Brain pericyte (primary cell): ENCODE measurements at regions not wholly inside any gene's neighbourhood (a gene's known extent, or its start where the extent isn't known, plus 50 kb on each side); places are given as distances from the start of the nearest gene placed in this dataset.
A peak's percentile ranks its signal among the peaks of the same experiment; 100 is the strongest.

Source experiments
- DNase-seq: peaks from one replicate; pipeline ENCODE4 v3.0.0-alpha.2; 2012; ENCODE audit warnings: low read depth, low spot score

- DNase-seq = no peak
These were observed 54.7 kb downstream of the ZNF727 start for GRCh38 chr7:64099656-64100531.

- DNase-seq = no peak
These were observed 56.1 kb downstream of the ZNF727 start for GRCh38 chr7:64101126-64101942.

DNA sequence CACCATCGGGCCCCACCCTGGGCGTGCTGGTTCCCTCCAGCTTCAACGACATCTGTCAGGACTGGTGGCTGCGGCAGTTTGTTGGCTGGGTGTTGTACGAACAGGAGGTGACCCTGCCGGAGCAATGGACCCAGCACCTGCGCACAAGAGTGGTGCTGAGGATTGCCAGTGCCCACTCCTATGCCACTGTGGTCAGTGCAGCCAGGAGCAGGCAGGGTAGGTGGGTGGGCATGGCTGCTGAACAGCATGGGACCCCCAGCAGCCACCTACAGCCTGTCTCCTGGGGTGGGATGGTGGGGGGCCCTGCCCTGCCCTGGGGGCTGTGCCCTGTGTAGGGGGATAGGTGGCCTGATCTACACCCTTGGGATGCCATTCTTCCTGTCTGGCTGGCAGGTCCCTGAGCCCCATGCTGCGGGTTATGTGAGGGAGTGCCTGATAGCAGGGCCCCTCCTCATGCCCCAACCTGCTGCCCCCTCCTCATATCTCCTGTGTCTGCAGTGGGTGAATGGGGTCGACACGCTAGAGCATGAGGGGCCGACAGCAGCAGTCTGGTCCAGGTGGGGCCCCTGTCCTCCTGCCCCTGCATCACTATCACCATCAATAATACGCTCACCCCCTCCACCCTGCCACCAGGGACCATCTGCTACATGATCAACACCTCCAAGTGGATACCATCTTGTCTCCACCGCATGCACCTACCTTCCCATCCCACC, 56.9 kb downstream of the ZNF727 start:
- DNase-seq = peak; percentile 5

DNA sequence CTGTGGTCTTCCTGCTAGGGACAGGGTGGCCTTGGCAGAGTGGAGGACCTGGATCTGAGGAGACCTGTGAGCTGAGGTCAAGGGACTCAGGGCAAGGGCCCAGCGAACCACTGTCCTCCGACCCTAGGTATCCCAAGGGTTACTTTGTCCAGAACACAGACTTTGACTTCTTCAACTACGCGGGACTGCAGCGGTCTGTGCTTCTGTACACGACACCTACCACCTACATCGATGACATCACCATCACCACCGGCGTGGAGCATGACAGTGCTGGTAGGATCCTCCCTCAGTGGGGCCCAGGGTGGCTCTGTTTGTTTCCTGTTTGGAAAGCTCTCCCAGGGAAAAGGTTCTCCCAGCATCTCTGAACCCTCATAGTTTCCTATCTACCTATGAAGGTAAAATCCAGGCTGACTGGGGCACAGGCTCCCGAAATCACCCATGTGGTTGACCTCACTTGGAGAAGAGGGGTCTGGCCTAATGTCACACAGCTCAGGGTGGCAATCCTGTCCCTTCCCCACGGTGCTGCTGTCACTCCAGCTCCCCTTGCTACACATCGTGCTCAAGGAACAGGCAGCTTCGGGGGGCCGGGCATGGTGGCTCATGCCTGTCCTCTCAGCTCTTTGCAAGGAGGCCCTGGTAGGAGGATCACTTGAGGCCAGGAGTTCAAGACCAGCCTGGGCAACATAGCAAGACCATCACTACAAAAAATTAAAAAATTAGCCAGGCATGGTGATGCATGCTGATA, 57.6 kb downstream of the ZNF727 start:
- DNase-seq = no peak

DNA sequence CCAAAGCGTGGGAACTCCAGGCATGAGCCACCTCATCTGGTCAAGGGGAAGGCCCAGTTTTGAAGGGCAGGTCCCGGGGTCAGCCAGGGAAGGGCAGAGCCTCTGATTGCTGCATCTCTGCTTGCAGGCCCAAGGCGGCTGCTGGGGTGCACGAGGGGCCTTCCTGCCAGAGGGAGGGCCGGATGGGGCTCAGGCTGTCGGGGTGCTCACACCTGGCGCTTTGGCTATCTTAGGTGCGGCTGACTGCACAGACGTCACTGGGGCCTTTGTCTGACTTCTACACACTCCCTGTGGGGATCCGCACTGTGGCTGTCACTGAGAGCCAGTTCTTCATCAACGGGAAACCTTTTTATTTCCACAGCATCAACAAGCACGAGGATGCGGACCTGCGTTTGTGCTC, 68.7 kb downstream of the ZNF727 start:
- DNase-seq = no peak

DNA sequence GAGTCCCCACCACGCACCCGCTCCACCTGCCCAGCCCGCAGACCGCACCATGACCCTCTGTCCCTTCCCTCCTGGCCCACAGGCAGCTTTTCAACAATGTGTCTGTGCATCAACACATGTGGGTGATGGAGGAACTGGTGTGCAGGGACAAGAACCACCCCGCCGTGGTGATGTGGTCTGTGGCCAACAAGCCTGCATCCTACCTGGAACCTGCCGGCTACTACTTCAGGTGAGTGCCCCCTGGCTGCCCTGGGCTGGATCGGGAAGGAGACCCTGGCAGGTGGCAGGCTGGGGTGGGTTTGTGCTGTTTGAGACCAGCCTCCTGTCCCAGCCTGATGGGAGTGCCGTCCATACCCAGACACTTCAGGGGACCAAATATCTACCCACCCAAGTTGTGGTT, 69.6 kb downstream of the ZNF727 start:
- DNase-seq = no peak

DNA sequence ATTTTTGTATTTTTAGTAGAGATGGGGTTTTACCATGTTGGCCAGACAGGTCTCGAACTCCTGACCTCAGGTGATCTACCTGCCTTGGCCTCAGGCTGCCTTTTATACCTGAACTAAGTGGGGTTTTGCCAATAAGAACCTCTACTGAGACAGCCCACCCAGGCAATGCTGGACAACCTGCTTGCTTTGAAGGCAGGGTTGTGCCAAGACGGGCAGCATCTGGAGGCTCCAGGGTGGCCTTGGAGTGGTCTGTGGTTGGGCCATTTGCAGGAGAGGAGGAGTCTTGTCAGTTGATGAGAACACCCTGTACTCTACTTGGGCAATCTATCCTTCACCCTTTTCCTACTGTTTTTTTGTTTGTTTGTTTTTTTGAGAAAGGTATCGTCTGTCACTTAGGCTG, 75.3 kb upstream of the ZNF735 start:
- DNase-seq = no peak
